ENCODE measurements at regions not wholly inside any gene's neighbourhood (a gene's known extent, or its start where the extent isn't known, plus 50 kb on each side); places are given as distances from the start of the nearest gene placed in this dataset.

DNA sequence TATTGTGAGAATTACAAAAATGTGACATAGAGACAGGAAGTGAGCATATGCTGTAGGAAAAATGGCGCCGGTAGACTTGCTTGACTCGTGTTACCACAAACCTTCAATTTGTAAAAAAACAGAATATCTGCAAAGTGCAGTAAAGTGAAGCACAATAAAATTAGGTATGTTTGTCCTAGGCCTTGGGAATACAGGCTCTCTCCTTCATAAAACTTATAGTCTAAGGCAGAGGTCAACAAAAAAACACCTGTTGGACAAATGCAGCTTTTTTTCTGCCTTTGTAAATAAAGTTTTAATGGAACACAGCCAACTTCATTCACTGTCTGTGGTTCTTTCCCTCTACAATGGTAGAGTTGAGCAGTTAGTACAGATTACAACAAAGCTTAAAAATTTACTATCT lies 216.8 kb upstream of the SATB1 start:
- H3K4me3 ChIP-seq (ENCODE audit: low read depth, low read length), result no peak overlapping the region
- no peak for DNase-seq (ENCODE audit: low read depth)
- TF ChIP-seq CTCF (IDR thresholded peaks at IDR 0.05; ENCODE audit: low read depth, low read length), result no peak

DNA sequence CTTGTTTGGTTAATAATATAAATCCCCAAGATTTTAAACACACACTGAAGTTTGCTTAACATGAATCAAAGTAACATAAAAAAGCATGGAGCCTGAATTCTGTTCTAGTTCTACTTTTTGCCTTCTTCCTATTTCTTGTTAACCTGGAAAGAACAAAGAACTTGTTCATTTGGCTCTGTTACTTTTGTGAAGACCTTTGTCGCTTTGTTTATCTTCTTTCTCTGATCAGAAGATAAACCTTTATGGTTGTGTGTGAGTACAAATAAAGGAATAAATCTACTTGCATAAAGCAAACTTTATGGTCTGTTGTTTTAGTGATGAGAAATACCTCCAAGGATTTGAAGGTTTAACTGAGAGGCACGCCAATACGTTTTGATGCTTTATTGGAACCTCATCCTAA lies 210.1 kb upstream of the SATB1 start:
- TF ChIP-seq CTCF (IDR thresholded peaks at IDR 0.05; ENCODE audit: low read depth, low read length) (no peak), MYC (IDR thresholded peaks at IDR 0.05; ENCODE audit: low read depth, low read length) (no peak)
- no peak for DNase-seq (ENCODE audit: low read depth)
- no peak overlapping the region for H3K4me3 ChIP-seq (ENCODE audit: low read depth, low read length)

GRCh38 chr3:18634461-18634860 lies 209.3 kb upstream of the SATB1 start:
- DNase-seq (ENCODE audit: low read depth), result no peak
- TF ChIP-seq MYC (IDR thresholded peaks at IDR 0.05; ENCODE audit: low read depth, low read length) (no peak), POLR2A (IDR thresholded peaks at IDR 0.05; ENCODE audit: extremely low read depth, insufficient read length) (no peak), CTCF (IDR thresholded peaks at IDR 0.05; ENCODE audit: low read depth, low read length) (no peak), MAX (IDR thresholded peaks at IDR 0.05; ENCODE audit: low read depth, low read length) (no peak)
- H3K4me3 ChIP-seq (ENCODE audit: low read depth, low read length), result no peak overlapping the region

GRCh38 chr3:18633002-18633401 lies 207.9 kb upstream of the SATB1 start:
- no peak for DNase-seq (ENCODE audit: low read depth)
- no peak for TF ChIP-seq POLR2A (IDR thresholded peaks at IDR 0.05; ENCODE audit: extremely low read depth, insufficient read length)
- TF ChIP-seq CTCF (IDR thresholded peaks at IDR 0.05; ENCODE audit: low read depth, low read length), result no peak
- TF ChIP-seq MAX (IDR thresholded peaks at IDR 0.05; ENCODE audit: low read depth, low read length), result no peak
- no peak for TF ChIP-seq MYC (IDR thresholded peaks at IDR 0.05; ENCODE audit: low read depth, low read length)
- H3K4me3 ChIP-seq (ENCODE audit: low read depth, low read length), result no peak overlapping the region

- no peak overlapping the region for H3K4me3 ChIP-seq (ENCODE audit: low read depth, low read length)
- DNase-seq (ENCODE audit: low read depth), result peak; percentile 7
- TF ChIP-seq MYC (IDR thresholded peaks at IDR 0.05; ENCODE audit: low read depth, low read length), result no peak
Measured at GRCh38 chr3:18630295-18630694, 205.2 kb upstream of the SATB1 start.

DNA sequence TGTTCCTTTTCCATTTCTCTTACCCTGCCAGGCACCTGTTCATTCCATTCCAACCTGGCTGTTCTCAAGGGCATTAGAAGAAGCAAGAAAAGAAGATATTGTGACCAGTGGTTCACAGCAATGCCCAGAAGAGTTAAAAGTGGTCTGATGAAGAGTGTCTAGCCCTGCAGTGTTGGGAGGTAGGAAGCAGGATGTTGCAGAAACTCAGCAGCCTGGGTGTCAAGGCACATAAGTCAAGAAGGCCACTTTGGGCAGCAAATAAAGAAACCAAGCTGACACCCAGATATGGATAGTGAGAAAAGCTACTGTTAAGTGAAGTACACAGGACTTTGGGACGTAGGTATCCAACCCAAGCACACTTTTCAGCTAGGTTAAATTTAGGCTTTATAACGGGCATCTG lies 199.9 kb upstream of the SATB1 start:
- no peak overlapping the region for H3K4me3 ChIP-seq (ENCODE audit: low read depth, low read length)
- no peak for DNase-seq (ENCODE audit: low read depth)
- TF ChIP-seq CTCF (IDR thresholded peaks at IDR 0.05; ENCODE audit: low read depth, low read length), result no peak
- no peak for TF ChIP-seq MAX (IDR thresholded peaks at IDR 0.05; ENCODE audit: low read depth, low read length)
- TF ChIP-seq MYC (IDR thresholded peaks at IDR 0.05; ENCODE audit: low read depth, low read length), result no peak
- no peak for TF ChIP-seq POLR2A (IDR thresholded peaks at IDR 0.05; ENCODE audit: extremely low read depth, insufficient read length)

DNA sequence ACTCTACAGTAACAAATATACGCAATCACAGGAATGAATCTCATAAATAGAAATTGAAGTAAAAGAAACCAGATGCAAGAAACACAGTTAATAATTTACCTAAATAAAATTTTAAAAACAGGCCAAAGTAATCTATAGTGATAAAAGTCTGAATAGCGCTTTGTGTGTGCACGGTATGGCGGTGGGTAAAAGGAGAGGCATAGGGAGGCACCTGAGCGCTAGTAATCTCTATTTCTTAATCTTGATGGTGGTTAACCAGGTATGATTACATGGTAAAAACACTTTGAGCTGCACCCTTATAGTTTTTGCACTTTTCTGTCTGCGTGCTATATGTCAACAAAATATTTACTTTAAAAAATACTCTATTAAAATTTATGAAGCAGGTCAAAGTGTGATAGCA lies 198.1 kb upstream of the SATB1 start:
- TF ChIP-seq MAX (IDR thresholded peaks at IDR 0.05; ENCODE audit: low read depth, low read length), result no peak
- no peak for TF ChIP-seq POLR2A (IDR thresholded peaks at IDR 0.05; ENCODE audit: extremely low read depth, insufficient read length)
- TF ChIP-seq MYC (IDR thresholded peaks at IDR 0.05; ENCODE audit: low read depth, low read length), result no peak
- no peak for TF ChIP-seq CTCF (IDR thresholded peaks at IDR 0.05; ENCODE audit: low read depth, low read length)
- no peak for DNase-seq (ENCODE audit: low read depth)
- no peak overlapping the region for H3K4me3 ChIP-seq (ENCODE audit: low read depth, low read length)

All from NB4 (cell line).